Astrocyte of the hippocampus (primary cell): ENCODE measurements at regions not wholly inside any gene's neighbourhood (a gene's known extent, or its start where the extent isn't known, plus 50 kb on each side); places are given as distances from the start of the nearest gene placed in this dataset.

ENCODE experiments used
- DNase-seq: peaks from one replicate; pipeline ENCODE4 v3.0.0; 2011; ENCODE audit warnings: low read depth, low spot score

DNA sequence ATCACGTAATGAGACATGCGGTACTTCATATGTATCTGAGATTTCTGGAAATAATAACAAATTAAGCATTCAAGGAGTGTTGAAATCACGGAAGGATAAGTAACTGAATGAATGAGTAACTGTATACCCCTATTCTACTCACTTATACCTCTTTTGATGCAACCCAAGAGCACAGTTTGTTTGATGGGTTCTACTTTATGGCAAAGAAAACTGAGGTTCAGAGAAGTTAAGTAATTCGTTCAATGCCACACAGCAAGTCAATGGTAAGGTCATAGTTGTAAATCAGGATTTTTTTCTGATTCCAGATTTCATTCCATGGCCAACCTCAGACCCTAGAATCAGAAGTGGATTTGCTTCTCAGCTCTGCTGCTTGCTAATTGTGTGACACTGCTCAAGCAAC is 544.5 kb upstream of the TBX3 start:
- no peak for DNase-seq

DNA sequence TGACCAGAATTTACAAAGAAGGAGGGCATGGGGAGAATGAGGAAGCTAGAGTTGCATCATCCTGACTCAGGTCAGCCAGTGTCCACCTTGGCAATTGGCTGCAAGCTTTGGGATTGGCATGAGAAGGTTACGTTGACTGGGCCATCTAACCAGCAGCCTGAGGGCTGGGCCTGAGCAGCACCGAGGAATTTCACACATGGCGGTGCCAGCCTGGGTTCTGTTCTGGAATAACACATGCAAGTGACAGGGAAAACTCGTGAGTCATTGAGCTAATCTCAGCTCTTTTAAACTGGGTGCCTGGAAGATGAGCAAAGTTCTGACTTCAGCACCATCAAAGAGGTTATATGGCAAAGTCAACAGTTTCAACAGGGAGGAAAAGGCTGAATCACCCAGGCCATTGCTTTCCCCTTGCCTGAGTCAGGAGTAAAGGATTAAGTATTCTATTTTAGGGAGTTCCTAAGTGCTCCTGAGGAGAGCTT is 543.2 kb upstream of the TBX3 start:
- peak; percentile 34 for DNase-seq

DNA sequence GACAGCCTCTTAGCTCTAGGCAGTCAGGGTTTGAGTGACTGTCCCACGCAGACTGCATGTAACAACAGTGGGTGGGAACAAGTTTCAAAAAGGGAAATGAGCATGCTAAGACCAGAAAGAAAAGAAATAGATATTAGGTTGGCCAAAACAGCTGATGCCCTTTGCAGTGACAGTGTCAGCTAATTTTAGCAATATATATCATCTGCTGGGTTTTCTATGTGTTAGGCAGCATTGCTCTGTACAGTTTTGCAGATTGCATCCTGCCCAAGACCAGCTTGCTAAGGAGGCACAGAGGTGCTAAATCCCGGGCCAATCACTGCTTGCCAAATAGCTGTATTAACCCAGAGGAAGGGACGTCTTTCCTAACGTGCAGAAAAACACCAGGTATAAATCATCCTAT is 541.9 kb upstream of the TBX3 start:
- no peak for DNase-seq

DNA sequence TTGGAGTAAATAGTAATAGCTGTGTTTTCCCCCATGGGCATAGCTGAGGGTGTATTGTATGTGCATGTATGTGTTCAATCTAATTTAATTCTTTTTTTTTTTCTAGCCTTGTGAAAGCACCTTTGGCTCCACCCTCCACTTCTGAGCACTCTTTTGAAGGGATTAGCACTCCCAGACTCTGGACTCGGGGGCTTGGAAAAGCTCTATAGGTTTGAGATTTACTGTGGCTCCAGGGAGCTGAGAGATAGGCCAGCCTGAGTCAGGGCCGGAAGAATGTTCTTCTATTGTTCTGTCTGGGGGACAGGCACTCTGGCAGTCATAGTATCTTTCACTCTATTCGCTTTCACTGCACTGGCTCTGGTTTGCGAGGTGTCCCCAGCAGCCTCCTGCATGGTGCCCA is 540.0 kb upstream of the TBX3 start:
- DNase-seq, result peak; percentile 32

DNA sequence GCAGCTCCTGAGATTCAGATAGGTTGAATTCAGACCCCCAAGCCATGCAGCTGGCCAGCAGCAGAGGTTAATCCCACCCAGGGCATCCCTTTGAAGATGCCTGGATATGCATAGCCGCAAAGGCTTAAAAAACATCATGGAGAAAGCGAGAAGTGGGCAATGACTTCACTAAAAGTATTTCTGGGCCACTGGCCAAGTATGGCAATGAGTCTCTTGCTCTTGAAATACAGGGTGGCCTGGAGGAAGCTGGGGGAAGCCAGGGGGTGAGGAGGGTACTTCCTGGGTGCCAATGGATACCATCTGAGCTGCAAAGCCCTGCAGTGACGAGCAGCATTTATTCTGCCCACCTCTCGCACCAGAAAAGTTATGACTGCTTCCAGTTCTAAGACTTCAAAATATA is 539.3 kb upstream of the TBX3 start:
- DNase-seq, result peak; percentile 87

DNA sequence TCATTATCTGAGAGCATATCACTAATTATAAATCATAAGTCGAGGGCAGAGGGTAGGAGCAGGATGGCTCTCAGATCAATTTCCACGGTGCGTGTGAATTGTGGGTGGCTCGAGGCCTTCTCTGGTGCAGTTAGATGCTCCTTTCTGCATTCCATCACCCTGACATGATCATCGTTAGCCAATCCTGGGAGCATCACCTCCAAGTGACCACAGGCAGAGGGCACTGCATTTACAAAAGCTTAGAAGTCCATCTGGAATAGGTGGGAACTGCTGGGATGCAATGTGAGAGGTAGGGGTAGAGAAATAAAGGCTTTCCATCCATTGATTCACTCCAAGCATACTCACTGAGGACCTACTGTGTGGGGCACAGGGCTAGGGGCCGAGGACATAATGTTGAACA is 538.2 kb upstream of the TBX3 start:
- DNase-seq, result no peak

DNA sequence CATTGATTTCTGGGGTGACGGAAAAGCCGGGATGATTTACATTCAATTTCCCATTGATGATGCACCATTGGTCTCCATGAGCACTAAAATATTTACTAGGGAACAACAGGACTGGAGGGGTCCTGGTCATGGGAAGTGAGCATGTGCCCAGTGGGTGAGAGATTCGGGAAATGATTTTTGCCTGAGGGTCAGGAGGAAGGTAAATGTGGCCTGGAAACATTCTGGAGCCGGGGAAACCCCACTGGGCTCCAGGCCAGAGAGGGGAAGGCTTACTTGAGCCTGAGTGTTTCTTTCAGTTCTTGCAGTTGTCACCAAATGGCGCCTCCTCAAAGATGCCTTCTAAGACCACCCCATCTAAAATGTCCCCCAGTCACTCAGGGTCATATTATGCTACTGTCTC is 532.3 kb upstream of the TBX3 start:
- no peak for DNase-seq

DNA sequence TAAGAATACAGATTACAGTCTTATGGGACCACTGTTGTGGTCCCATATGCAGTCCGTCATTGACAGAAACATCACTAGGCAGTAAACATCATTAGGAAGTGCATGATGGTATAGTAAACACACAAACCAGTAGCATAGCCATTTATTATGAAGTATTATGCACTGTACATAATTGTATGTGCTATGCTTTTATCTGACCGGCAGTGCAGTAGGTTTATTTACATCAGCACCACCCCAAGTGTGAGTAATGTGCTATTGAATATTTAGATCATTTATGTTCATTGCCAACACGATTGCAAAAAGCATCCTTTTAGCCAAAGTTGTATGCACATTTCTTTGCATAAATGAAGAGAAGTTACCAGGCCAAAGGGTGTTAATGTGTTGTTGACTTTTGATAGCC is 531.6 kb upstream of the TBX3 start:
- no peak for DNase-seq

DNA sequence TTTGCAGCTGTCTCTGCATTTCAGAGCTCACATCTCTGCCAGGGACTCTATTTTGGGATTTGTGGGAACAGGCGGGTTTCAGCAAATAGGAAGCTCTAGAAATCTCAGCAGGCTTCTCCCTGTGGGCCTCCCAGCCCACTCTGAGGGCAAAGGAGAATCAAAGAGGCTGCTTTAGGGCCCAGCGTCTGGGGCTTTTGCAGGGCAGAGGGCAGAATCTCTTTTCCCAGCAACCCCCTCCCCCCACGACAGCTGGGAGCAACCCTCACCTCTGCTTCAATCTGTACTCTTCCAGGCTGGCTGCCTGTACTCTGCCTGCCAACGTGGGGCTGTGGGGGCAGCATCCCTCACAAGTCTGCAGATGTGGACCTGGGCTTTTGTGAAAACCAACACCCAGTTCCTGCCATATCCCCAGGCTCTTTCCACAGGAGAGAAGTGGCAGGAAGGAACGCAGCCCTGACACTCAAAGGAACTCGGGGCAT is 529.6 kb upstream of the TBX3 start:
- no peak for DNase-seq

DNA sequence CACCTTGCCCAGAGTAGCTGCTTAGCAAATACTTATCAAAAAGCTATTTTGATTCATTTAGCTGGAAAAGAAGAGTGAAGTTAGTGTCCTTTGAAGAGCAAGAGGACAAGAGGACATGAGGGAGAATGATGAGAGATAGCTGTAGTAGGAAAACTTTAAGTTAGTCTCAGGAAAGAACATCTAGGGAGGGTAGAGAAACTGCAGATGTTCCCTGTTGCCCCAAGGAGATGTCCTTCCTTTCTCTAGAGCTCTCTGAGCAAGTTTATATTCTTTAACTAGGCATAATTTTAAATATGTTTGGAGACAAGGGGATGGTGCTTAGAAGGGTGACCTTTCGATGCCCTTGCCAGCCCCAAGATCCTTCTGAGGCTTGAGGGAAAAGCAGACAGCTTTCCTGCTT is 529.1 kb upstream of the TBX3 start:
- DNase-seq, result no peak

DNA sequence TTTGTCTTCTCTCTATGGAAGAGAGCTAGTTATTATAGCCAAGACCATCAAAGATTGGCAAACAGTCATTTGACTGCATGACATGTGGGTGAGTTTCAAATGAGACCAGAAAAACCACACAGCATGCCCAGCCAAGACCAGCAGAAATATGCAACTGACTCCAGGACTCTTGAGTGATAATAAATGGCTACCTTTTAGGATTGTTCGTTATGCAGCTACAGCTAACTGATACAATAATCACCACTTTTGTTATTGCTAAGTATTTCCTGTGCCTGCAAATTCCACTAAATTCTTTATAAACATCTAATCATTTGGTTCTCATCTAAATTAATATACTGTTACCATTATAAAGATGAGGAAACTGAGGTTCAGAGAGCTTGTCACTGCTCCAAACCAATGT is 528.4 kb upstream of the TBX3 start:
- DNase-seq, result no peak

DNA sequence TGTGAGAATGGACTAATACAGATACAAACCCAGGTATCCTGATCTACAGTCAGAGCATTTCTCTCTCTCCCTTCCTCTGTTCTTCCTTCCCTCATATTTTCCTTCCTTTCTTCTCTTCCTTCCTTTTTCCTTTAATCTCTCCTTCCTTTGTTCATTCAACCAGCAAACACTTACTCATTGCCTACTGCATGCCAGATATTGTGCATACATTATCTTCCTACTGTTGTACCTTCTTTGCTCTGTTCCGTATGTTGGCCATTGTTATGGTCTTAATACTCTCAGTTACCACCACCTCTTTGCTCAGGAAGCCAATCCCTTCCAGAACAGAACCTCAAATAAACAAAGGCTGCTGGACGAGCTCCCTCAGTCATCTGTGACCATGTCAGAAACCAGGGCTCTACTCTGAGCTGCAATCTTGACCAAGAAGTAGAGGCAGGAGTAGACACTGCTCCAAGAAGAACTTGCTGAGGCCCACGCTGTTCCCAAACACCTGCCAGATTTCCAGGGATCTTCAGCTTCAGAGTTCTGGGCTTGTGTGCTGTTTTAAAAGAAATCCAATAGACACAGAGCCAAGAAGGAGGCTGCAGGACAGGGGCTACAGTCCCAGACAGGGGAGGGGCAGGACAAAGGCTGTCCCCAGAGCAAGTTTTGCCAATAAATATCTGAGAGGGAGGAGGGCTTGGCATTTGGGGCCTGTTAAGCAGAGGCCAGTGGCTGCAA is 526.7 kb upstream of the TBX3 start:
- DNase-seq, result no peak

DNA sequence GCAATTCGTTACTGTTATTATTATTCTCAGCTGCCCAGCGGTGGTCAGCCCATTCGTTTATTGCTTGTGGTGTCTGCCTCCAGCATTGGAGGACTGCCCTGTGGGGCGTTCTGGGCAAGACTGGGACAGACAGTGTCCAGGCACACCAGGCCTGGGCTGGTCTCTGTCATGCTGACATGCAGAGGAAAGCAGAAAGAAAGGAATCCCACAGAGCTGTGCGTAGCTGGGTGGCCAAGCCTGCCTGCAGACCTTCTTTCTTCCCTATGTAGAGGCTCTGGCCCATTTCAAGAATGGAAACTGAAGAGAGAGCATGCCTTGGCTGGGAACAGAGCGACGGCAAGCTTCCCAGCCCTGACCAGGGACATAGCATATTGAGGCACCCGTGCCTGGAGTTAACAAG is 525.3 kb upstream of the TBX3 start:
- DNase-seq, result no peak

DNA sequence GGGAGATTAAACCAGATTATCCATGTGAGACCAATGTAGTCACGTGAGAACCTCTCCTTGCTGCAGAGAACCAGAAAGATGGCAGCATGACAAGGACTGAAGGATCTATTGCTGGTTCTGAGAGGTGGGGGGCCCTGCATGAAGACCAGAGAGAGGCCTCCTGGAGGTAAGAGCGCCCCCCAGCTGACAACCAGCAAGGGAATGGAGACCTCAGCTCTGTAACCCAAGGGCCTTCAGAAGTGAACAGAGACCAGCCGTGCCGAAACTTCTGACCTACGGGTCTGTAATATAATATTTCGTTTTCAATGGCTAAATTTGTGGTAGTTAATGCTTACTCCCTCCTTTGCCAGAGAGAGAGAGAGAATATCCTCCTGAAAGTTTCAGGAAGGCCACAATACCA is 524.1 kb upstream of the TBX3 start:
- DNase-seq, result no peak

DNA sequence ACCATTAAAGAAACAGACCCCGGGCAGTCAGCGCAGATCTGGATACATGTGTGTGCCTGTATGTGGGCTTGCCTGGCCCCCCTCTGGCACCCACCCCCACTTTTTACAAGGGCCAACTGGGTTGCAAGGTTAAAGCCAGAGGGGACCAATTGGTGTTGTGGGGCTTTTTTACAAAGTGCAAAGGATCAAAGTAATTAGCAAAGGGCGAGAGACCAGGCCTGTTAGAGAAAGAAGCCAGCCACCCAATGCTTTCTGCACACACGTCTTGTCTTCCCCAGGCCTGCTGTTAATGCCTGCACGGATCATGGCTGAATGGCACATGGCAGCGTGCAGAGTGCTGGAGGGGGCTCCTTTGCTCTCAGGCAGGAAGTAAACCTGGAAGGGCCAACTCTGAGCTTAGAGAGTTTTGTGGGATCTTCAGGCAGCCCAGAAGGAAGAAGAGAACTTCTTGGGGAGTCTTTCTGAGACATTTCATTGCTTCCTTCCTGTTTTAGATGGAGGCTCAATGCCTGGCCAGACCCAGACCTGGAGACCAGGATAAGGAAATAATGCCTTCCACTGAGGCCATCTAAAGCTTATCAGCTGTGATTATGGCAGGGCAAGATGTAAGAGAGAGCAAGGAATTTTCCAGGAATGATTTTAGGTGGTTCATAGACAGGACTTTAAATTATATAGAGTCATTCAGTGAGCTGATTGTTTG is 523.4 kb upstream of the TBX3 start:
- DNase-seq, result no peak

DNA sequence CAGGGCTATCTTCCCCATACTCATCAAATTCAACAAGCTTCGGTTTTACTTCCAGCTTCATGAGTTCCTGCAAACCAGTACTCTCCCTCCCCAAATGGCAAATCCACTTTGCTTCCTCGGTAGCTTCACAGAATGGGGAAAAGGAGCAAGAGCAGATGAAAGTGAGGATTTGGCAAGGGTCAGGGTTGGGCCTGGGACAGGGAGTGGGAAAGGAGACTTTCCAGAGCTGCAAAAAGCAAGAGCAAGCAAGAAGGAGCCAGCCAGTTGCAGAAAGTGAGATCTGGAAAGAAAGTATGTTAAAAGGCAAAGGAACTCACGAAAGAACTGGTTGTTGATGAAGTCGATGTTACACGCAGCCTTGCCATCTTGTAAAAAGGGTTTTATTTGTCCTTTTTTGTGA is 522.8 kb upstream of the TBX3 start:
- no peak for DNase-seq

DNA sequence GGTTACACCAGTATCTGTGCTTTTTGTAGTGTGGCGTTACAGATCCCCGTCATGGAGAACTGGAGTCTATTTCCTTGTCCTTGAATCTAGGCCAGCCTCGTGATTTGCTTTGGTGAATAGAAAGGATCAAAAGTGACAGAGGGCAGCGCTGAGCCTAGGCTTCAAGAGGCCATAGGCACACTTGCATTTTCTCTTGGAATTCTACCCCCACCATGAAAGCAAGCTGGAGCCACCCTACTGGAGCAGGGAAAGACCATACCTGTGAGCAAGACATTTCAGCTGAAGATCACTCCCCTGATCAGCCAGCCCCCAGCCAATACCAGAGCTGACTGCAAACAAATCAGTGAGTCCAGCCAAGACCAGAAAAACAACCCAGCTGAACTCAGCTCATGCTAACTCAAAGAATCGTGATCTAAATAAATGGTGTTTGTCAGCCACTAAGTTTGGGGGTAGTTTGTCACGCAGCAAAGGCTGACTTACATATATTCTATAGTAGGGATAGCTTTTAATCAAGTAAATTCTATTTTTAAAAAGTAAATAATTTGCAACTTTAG is 521.9 kb upstream of the TBX3 start:
- no peak for DNase-seq

DNA sequence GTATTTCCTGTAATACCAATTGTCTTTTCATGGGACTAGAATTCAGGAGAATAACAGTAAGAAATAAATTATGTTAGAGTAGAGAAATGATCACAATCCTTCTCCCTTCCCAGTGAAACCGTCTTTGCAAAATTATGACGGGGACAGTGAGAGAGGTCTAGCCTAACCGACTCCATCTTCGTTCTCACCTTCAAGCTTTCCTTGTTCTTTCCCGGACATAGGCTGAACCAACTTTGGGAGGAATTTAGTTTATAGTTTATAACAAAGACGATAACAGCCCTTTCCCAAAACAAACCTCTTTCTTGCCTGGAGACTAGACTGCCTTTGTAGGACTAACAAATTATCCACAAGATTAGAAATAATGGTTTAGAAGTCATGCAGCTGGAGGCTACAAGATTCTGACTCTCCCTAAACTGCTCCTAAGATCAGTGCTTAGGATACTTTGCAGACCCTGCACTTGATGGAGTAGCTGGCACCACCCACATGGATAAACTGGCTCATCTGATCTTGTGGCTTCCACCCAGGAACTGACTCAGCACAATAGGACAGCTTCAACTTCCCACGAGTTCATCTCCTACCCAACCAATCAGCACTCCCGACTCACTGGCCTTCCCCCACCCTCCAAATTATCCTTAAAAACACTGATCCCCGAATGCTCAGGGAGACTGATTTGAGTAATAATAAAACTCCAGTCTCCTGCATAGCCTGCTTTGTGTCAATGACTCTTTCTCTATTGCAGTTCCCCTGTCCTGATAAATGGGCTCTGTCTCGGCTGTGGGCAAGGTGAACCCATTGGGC is 521.2 kb upstream of the TBX3 start:
- peak; percentile 16 for DNase-seq

DNA sequence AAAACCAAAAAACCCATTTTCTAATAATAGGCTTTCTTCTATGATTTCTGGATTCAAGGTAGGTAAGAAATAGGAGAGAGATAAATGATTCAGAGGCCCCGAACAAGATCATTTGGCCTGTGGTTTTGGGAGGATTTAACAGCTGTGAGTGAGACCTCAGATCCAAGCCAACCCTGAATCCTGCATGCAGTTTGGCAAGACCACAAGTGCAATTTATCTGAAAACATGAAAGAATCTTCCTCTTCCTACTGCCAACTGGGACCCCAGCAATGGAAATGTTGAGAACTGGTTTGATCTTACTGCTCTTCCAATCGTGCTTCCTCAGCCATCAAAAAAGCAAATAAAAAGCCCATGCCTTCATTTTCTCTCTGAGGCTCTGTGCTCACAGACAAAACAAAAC is 519.7 kb upstream of the TBX3 start:
- peak; percentile 12 for DNase-seq

DNA sequence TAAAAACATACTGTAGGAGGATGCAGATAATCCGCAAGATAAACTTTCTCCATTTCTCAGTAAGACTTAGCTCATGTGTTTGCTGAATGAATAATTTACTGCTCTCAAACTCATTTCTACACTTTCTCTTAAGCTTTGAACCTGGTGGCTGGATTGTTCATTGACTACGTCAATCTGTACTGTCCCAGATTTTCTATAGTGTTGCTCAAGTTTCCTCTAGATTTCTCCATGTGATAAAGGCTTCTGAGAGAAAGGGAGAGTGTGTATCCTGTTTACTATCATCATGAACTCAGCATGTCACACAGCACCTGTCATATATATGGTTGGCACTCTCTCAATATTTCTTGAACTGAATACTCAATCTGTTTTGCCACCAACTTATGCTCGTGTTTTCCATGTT is 518.0 kb upstream of the TBX3 start:
- DNase-seq, result no peak

DNA sequence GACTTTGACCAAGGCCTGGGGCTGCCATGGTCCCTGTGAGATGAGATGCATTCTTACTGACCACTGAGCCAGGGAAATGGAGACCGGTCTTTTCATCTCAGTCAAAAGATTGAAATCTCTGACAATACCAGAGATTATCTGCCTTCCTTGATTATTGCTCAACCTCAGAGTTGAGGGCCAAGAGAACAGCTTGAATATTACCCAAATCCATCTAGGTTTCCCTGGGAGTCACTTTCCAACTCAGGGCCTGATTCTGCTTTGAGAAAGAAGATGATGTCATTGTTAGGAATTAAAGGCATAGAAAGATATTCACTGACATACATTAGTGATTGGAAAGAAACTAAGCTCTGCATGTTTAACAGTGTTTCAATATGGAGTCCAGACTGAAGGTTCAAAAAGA is 515.9 kb upstream of the TBX3 start:
- peak; percentile 7 for DNase-seq

DNA sequence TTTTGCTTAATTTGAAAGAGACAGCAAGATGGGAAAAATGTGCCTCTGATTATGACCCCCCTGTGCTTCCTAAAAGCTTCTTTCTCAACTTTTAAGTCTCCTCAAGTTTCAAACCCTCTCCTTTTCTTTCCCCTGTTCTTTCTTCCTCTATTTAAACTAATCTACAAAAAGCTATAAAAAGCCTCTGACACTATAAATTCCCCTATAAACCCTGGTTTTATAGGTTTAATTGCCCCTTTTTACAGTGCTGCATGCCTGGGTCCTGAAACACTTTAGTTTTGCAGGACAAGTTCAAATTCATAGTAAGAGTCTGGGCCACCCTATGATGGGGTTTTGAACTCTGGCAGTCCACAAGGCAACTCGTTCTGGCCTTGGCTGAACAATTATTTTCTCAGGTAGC is 510.9 kb upstream of the TBX3 start:
- DNase-seq, result no peak
